ENCODE measurements at regions not wholly inside any gene's neighbourhood (a gene's known extent, or its start where the extent isn't known, plus 50 kb on each side); places are given as distances from the start of the nearest gene placed in this dataset.

DNA sequence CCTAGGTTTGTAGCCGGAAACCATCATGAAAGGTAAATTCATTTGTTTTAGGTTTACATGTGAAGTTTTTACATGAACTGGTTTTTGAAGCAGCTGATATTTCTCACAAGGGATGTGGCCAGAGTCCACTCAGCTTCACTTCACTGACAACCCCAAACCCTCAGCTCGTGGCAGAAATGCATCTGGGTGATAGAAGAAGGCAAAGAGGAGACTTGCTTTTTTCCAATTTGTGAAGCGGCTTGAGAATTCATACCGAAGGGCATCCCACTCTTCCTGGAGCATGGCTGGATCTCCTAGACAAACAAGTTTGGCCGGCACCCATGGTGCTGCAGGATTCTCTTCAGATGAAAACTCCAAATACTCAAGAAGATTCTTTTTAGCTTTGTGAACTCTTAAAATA, 392.8 kb upstream of the CNR1 start:
- no peak overlapping the region for H2BK12ac ChIP-seq (ENCODE audit: low read length)
- no peaks in the 10 kb centered on the region for H3K9me3 ChIP-seq (replicated peaks in 1 of 2; ENCODE audit: control insufficient read depth in 2 of 2, insufficient read depth in 1 of 2, low read depth in 1 of 2, low read length in 2 of 2)
- no peak overlapping the region for H3K23ac ChIP-seq (ENCODE audit: low read depth, low read length, poor library complexity)
- H3K9ac ChIP-seq (ENCODE audit: low read depth, low read length, poor library complexity), result no peak overlapping the region
- H2BK5ac ChIP-seq (ENCODE audit: low read length), result no peak overlapping the region
- no peak overlapping the region for H3K4me2 ChIP-seq (ENCODE audit: insufficient read depth, low read length, poor library complexity, severe bottlenecking)
- H2BK120ac ChIP-seq (ENCODE audit: low read depth, low read length), result no peak overlapping the region
- no peak overlapping the region for H2AFZ ChIP-seq (ENCODE audit: low read length)
- H2BK15ac ChIP-seq (ENCODE audit: low read length), result no peak overlapping the region
- H3K27me3 ChIP-seq (ENCODE audit: control insufficient read depth in 3 of 3, insufficient read depth in 3 of 3, low read depth in 1 of 3, low read length in 3 of 3), result no peaks in the 10 kb centered on the region
- no peak overlapping the region for H4K8ac ChIP-seq (ENCODE audit: low read depth, low read length)
- H3K18ac ChIP-seq (ENCODE audit: low read length), result no peak overlapping the region
- H2AK5ac ChIP-seq (ENCODE audit: low read depth, low read length), result no peak overlapping the region
- H3K36me3 ChIP-seq (replicated peaks in 1 of 2; ENCODE audit: control insufficient read depth in 2 of 2, insufficient read depth in 2 of 2, low read length in 2 of 2), result no peaks in the 10 kb centered on the region
- no peak overlapping the region for H3K4me3 ChIP-seq (ENCODE audit: low read length in 2 of 2)
- no peaks in the 10 kb centered on the region for H3K79me1 ChIP-seq (ENCODE audit: low read depth, low read length)
- no peak overlapping the region for H3K4ac ChIP-seq (ENCODE audit: low read length)
- no peak for DNase-seq (ENCODE audit: low spot score)
- H3K14ac ChIP-seq (ENCODE audit: low read length), result no peak overlapping the region
- no peak overlapping the region for H3K27ac ChIP-seq (replicated peaks; ENCODE audit: low read length)
- no peak overlapping the region for H4K91ac ChIP-seq (ENCODE audit: low read depth, low read length, poor library complexity)
- no peaks in the 10 kb centered on the region for H3K4me1 ChIP-seq (ENCODE audit: control insufficient read depth in 2 of 2, insufficient read depth in 1 of 2, low read depth in 1 of 2, low read length in 2 of 2)
- WGBS, 2 donors (ENCODE audit: extremely low coverage in 2 of 2, insufficient read length in 2 of 2, insufficient replicate concordance in 1 of 2), result no CpG with 5 or more reads among the region's 5 CpGs

DNA sequence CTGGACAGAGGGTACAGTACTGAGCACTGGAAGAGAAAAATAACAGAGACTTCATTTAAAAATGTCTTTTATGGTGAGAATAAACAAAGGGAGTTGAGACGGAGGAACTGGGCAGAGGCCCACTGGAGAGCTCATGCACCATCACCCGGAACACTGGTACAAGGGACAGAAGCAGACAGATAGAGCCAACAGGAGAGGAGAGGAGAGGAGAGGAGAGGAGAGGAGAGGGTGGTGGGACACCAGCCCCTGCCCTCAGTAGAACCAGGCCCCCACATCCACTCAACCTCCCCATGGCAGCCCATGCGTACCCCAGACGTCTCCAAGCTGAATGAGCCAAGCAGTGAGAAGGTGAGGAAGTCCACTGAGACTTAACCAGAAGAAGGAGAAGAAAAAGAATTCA, 390.5 kb upstream of the CNR1 start:
- Histone ChIP-seq H3K4me2 (ENCODE audit: insufficient read depth, low read length, poor library complexity, severe bottlenecking) (no peak overlapping the region), H3K79me1 (ENCODE audit: low read depth, low read length) (no peaks in the 10 kb centered on the region), H2AFZ (ENCODE audit: low read length) (no peak overlapping the region), H2BK120ac (ENCODE audit: low read depth, low read length) (no peak overlapping the region), H3K9me3 (replicated peaks in 1 of 2; ENCODE audit: control insufficient read depth in 2 of 2, insufficient read depth in 1 of 2, low read depth in 1 of 2, low read length in 2 of 2) (no peaks in the 10 kb centered on the region), H2BK5ac (ENCODE audit: low read length) (no peak overlapping the region), H3K27me3 (ENCODE audit: control insufficient read depth in 3 of 3, insufficient read depth in 3 of 3, low read depth in 1 of 3, low read length in 3 of 3) (no peaks in the 10 kb centered on the region), H2BK15ac (ENCODE audit: low read length) (no peak overlapping the region), H4K91ac (ENCODE audit: low read depth, low read length, poor library complexity) (no peak overlapping the region), H2BK12ac (ENCODE audit: low read length) (no peak overlapping the region), H3K18ac (ENCODE audit: low read length) (no peak overlapping the region), H3K36me3 (replicated peaks in 1 of 2; ENCODE audit: control insufficient read depth in 2 of 2, insufficient read depth in 2 of 2, low read length in 2 of 2) (no peaks in the 10 kb centered on the region), H3K23ac (ENCODE audit: low read depth, low read length, poor library complexity) (no peak overlapping the region), H3K4me3 (ENCODE audit: low read length in 2 of 2) (no peak overlapping the region), H3K14ac (ENCODE audit: low read length) (no peak overlapping the region), H3K9ac (ENCODE audit: low read depth, low read length, poor library complexity) (no peak overlapping the region), H3K27ac (replicated peaks; ENCODE audit: low read length) (no peak overlapping the region), H3K4me1 (ENCODE audit: control insufficient read depth in 2 of 2, insufficient read depth in 1 of 2, low read depth in 1 of 2, low read length in 2 of 2) (no peaks in the 10 kb centered on the region), H2AK5ac (ENCODE audit: low read depth, low read length) (no peak overlapping the region), H4K8ac (ENCODE audit: low read depth, low read length) (no peak overlapping the region), H3K4ac (ENCODE audit: low read length) (no peak overlapping the region)
- DNase-seq (ENCODE audit: low spot score), result no peak
- no CpG with 5 or more reads among the region's 4 CpGs for WGBS, 2 donors (ENCODE audit: extremely low coverage in 2 of 2, insufficient read length in 2 of 2, insufficient replicate concordance in 1 of 2)

DNA sequence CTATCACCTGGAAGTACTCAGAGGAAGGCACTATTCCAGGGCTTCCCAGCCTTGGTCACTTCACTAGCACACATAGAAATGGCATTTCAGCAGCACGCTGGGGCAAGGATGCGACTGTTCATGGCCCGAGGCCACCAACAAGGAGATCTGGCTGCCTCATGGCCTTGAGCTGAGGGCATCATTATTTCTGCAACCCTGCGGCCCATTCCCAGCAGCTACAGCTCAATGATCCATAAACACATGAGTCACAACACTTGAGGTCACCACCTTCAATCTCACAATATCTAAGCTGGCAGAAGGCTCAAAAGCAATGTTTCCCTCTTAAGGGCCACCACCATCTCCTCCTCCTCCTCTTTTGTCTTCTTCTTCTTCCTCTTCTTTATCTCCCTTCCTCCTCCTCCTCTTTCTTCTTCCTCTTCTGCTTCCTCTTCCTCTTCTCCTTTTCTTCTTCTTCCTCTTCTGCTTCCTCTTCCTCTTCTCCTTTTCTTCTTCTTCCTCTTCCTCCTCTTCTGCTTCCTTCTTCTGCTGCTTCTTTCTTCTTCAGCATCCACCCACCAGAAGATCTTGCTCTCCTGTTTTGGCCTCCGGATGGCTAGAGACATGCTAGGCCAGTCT, 382.9 kb upstream of the CNR1 start:
- Histone ChIP-seq H3K4me2 (ENCODE audit: insufficient read depth, low read length, poor library complexity, severe bottlenecking) (no peak overlapping the region), H3K23ac (ENCODE audit: low read depth, low read length, poor library complexity) (peak overlapping the region; percentile 28), H3K9me3 (replicated peaks in 1 of 2; ENCODE audit: control insufficient read depth in 2 of 2, insufficient read depth in 1 of 2, low read depth in 1 of 2, low read length in 2 of 2) (no peaks in the 10 kb centered on the region), H3K4me1 (ENCODE audit: control insufficient read depth in 2 of 2, insufficient read depth in 1 of 2, low read depth in 1 of 2, low read length in 2 of 2) (no peaks in the 10 kb centered on the region), H3K14ac (ENCODE audit: low read length) (no peak overlapping the region), H2BK5ac (ENCODE audit: low read length) (no peak overlapping the region), H2AFZ (ENCODE audit: low read length) (no peak overlapping the region), H3K9ac (ENCODE audit: low read depth, low read length, poor library complexity) (no peak overlapping the region), H4K91ac (ENCODE audit: low read depth, low read length, poor library complexity) (no peak overlapping the region), H3K36me3 (replicated peaks in 1 of 2; ENCODE audit: control insufficient read depth in 2 of 2, insufficient read depth in 2 of 2, low read length in 2 of 2) (no peaks in the 10 kb centered on the region), H3K27ac (replicated peaks; ENCODE audit: low read length) (no peak overlapping the region), H2BK15ac (ENCODE audit: low read length) (no peak overlapping the region), H2AK5ac (ENCODE audit: low read depth, low read length) (no peak overlapping the region), H3K79me1 (ENCODE audit: low read depth, low read length) (no peaks in the 10 kb centered on the region), H3K27me3 (ENCODE audit: control insufficient read depth in 3 of 3, insufficient read depth in 3 of 3, low read depth in 1 of 3, low read length in 3 of 3) (no peaks in the 10 kb centered on the region), H3K18ac (ENCODE audit: low read length) (no peak overlapping the region), H2BK12ac (ENCODE audit: low read length) (no peak overlapping the region), H2BK120ac (ENCODE audit: low read depth, low read length) (no peak overlapping the region), H4K8ac (ENCODE audit: low read depth, low read length) (no peak overlapping the region), H3K4ac (ENCODE audit: low read length) (no peak overlapping the region), H3K4me3 (ENCODE audit: low read length in 2 of 2) (peak overlapping the region in 1 of 2 donors; percentile 24)
- DNase-seq (ENCODE audit: low spot score), result no peak
- WGBS, 2 donors (ENCODE audit: extremely low coverage in 2 of 2, insufficient read length in 2 of 2, insufficient replicate concordance in 1 of 2), result no CpG with 5 or more reads among the region's 5 CpGs

DNA sequence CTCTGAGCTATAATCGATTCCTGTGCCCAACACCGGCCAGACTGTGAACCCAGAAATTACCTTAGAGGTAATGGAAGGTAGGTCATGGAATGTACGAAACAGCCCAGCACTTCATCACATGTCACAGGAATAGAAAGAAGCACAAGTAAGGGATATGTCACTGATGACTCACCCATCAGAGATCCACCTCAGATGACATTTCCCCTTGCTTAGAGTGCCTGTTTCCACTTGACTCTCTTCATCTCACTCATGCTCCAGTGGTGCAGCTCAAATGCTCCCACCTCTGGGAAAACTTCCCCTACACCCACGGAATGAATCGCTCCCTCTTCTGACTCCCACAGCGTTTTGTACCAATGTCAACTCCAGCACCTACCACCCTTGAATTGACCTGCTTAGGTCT, 381.6 kb upstream of the CNR1 start:
- H3K79me1 ChIP-seq (ENCODE audit: low read depth, low read length), result no peaks in the 10 kb centered on the region
- H3K18ac ChIP-seq (ENCODE audit: low read length), result no peak overlapping the region
- no peak overlapping the region for H3K4ac ChIP-seq (ENCODE audit: low read length)
- H2BK12ac ChIP-seq (ENCODE audit: low read length), result no peak overlapping the region
- H3K9me3 ChIP-seq (replicated peaks in 1 of 2; ENCODE audit: control insufficient read depth in 2 of 2, insufficient read depth in 1 of 2, low read depth in 1 of 2, low read length in 2 of 2), result no peaks in the 10 kb centered on the region
- H3K4me1 ChIP-seq (ENCODE audit: control insufficient read depth in 2 of 2, insufficient read depth in 1 of 2, low read depth in 1 of 2, low read length in 2 of 2), result no peaks in the 10 kb centered on the region
- no peak overlapping the region for H3K14ac ChIP-seq (ENCODE audit: low read length)
- no peak overlapping the region for H2BK5ac ChIP-seq (ENCODE audit: low read length)
- H4K91ac ChIP-seq (ENCODE audit: low read depth, low read length, poor library complexity), result no peak overlapping the region
- no peak overlapping the region for H2BK120ac ChIP-seq (ENCODE audit: low read depth, low read length)
- no peak overlapping the region for H3K23ac ChIP-seq (ENCODE audit: low read depth, low read length, poor library complexity)
- peak overlapping the region in 1 of 2 donors; percentile 28 for H3K4me3 ChIP-seq (ENCODE audit: low read length in 2 of 2)
- no peak overlapping the region for H2AFZ ChIP-seq (ENCODE audit: low read length)
- no peak overlapping the region for H2BK15ac ChIP-seq (ENCODE audit: low read length)
- H3K27me3 ChIP-seq (ENCODE audit: control insufficient read depth in 3 of 3, insufficient read depth in 3 of 3, low read depth in 1 of 3, low read length in 3 of 3), result no peaks in the 10 kb centered on the region
- H2AK5ac ChIP-seq (ENCODE audit: low read depth, low read length), result no peak overlapping the region
- H3K4me2 ChIP-seq (ENCODE audit: insufficient read depth, low read length, poor library complexity, severe bottlenecking), result no peak overlapping the region
- no peak overlapping the region for H3K27ac ChIP-seq (replicated peaks; ENCODE audit: low read length)
- no peak for DNase-seq (ENCODE audit: low spot score)
- H3K9ac ChIP-seq (ENCODE audit: low read depth, low read length, poor library complexity), result no peak overlapping the region
- H4K8ac ChIP-seq (ENCODE audit: low read depth, low read length), result no peak overlapping the region
- no CpG with 5 or more reads among the region's 6 CpGs for WGBS, 2 donors (ENCODE audit: extremely low coverage in 2 of 2, insufficient read length in 2 of 2, insufficient replicate concordance in 1 of 2)
- no peaks in the 10 kb centered on the region for H3K36me3 ChIP-seq (replicated peaks in 1 of 2; ENCODE audit: control insufficient read depth in 2 of 2, insufficient read depth in 2 of 2, low read length in 2 of 2)
